ENCODE measurements at regions not wholly inside any gene's neighbourhood (a gene's known extent, or its start where the extent isn't known, plus 50 kb on each side); places are given as distances from the start of the nearest gene placed in this dataset.

DNA sequence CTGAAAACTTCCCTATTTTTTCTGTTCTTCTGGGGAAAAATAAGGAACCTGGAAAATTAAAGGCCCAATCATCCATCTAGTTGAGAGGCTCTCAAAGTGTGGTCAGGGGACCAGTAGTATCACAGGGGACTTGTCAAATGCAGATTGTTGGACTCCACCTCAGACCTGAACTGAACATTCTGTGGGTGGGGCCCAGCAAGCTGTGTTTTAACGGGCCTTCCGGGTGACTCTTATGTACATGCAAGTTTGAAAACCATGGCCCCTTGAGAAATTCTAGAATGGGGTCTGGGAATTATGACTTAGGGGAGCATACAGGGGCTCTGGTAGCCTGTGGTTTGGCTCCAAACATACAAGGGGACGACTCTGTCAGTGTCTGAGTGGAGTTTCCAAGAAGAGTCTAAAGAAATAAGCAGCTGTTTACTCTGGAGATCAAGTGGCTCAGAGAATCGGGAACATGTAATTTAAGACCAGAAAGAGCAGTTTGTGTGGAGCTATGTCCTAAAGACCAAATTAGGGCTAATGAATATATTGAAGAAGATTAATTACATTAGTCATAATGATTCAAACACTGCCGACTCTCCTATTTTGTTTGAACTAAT lies 177.4 kb downstream of the SLC28A3 start:
- Histone ChIP-seq H3K27ac (peak overlapping the region in 2 of 4 donors; percentile 4 to 53), H3K9me3 (no peaks in the 10 kb centered on the region), H3K27me3 (no peaks in the 10 kb centered on the region), H3K4me1 (peaks cover 12 to 23% of the 10 kb centered on the region in 2 donors), H3K4me3 (no peak overlapping the region), H3K36me3 (no peaks in the 10 kb centered on the region)
- intact Hi-C loops (cut with DNase I; ENCODE audit: low total_unique reads) = no loop called here
- no peak for DNase-seq
- ATAC-seq = peak; percentile 53 to 65
- TF ChIP-seq POLR2A (IDR thresholded peaks at IDR 0.05) = no peak
- in situ Hi-C loops (cut with MboI; ENCODE audit: low sequenced_read_pairs in 4 of 4) = no loop called here

DNA sequence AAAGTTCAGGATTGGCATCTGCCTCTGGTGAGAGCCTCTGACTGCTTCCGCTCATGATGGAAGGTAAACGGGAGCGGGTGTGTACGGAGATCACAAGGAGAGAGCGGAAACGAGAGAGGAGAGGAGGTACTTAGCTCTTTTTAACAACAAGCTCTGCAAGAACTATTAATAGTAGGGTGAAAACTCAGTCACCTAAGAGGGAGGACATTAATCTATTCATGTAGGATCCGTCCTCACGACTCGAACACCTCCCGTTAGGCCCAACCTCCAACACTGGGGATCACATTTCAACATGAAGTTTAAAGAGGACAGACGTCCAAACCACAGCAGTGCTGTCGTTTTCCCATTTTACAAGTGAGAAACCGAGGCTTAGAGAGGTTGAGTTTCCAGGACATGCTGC lies 173.7 kb downstream of the SLC28A3 start:
- peaks cover 30 to 33% of the 10 kb centered on the region in 2 donors for H3K4me1 ChIP-seq
- DNase-seq (peak; percentile 61 to 68), ATAC-seq (peak; percentile 82 to 85)
- in situ Hi-C loops (cut with MboI; ENCODE audit: low sequenced_read_pairs in 4 of 4) = no loop called here
- peak overlapping the region; percentile 70 to 84 (median 78) for H3K27ac ChIP-seq
- no peaks in the 10 kb centered on the region for H3K27me3 ChIP-seq
- intact Hi-C loops (cut with DNase I; ENCODE audit: low total_unique reads) = loop anchor here (1.0 kb wide), 1 partner anchor 187 kb away; the partner anchor contains the start of genes HNRNPK and RMI1
- no peaks in the 10 kb centered on the region for H3K36me3 ChIP-seq
- no peaks in the 10 kb centered on the region for H3K9me3 ChIP-seq
- TF ChIP-seq POLR2A (IDR thresholded peaks at IDR 0.05) = peak in 1 of 2 donors; percentile 33
- TF ChIP-seq, protein P1, sequence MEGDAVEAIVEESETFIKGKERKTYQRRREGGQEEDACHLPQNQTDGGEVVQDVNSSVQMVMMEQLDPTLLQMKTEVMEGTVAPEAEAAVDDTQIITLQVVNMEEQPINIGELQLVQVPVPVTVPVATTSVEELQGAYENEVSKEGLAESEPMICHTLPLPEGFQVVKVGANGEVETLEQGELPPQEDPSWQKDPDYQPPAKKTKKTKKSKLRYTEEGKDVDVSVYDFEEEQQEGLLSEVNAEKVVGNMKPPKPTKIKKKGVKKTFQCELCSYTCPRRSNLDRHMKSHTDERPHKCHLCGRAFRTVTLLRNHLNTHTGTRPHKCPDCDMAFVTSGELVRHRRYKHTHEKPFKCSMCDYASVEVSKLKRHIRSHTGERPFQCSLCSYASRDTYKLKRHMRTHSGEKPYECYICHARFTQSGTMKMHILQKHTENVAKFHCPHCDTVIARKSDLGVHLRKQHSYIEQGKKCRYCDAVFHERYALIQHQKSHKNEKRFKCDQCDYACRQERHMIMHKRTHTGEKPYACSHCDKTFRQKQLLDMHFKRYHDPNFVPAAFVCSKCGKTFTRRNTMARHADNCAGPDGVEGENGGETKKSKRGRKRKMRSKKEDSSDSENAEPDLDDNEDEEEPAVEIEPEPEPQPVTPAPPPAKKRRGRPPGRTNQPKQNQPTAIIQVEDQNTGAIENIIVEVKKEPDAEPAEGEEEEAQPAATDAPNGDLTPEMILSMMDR (IDR thresholded peaks at IDR 0.05 in 4 of 5, conservative IDR thresholded peaks at IDR 0.05 in 1 of 5) = no peak
- H3K4me3 ChIP-seq = peak overlapping the region in 2 of 4 donors; percentile 15 to 32

DNA sequence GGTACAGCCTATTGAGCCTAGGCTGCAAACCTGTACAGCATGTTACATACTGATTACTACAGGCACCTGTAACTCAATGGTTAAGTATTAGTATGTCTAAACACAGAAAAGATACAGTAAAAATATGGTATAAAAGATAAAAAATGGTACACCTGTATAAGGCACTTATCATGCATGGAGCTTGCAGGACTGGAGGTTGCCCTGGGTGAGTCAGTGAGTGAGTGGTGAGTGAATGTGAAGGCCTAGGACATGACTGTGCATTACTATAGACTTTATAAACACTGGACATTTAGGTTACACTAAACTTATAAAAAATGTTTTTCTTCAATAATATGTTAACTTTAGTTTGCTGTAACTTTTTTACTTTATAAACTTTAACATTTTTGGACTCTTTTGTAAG lies 171.3 kb downstream of the SLC28A3 start:
- intact Hi-C loops (cut with DNase I; ENCODE audit: low total_unique reads) = no loop called here
- Histone ChIP-seq H3K4me3 (no peak overlapping the region), H3K27ac (no peak overlapping the region), H3K27me3 (no peaks in the 10 kb centered on the region), H3K9me3 (no peaks in the 10 kb centered on the region), H3K36me3 (no peaks in the 10 kb centered on the region), H3K4me1 (peaks cover 18 to 23% of the 10 kb centered on the region in 2 donors)
- DNase-seq (no peak), ATAC-seq (no peak)
- in situ Hi-C loops (cut with MboI; ENCODE audit: low sequenced_read_pairs in 4 of 4) = no loop called here
- TF ChIP-seq POLR2A (IDR thresholded peaks at IDR 0.05) = no peak
- TF ChIP-seq, protein P1 (IDR thresholded peaks at IDR 0.05 in 4 of 5, conservative IDR thresholded peaks at IDR 0.05 in 1 of 5) = no peak

- Histone ChIP-seq H3K27ac (peak overlapping the region; percentile 65 to 75 (median 68)), H3K4me1 (peaks cover 18 to 20% of the 10 kb centered on the region in 2 donors), H3K4me3 (no peak overlapping the region), H3K36me3 (no peaks in the 10 kb centered on the region), H3K9me3 (no peaks in the 10 kb centered on the region), H3K27me3 (no peaks in the 10 kb centered on the region)
- no peak for TF ChIP-seq POLR2A (IDR thresholded peaks at IDR 0.05)
- TF ChIP-seq, protein P1 (IDR thresholded peaks at IDR 0.05 in 4 of 5, conservative IDR thresholded peaks at IDR 0.05 in 1 of 5) = peak in 2 of 5 experiments; percentile 7 to 25
- in situ Hi-C loops (cut with MboI; ENCODE audit: low sequenced_read_pairs in 4 of 4) (loop anchor here (5.0 to 10.0 kb wide), 3 partner anchors 226 to 236 kb away; no protein-coding TSS in a partner anchor), intact Hi-C loops (cut with DNase I; ENCODE audit: low total_unique reads) (loop anchor here (5.0 kb wide), 3 partner anchors 33 to 248 kb away; partner anchors contain the start of gene KIF27)
- ATAC-seq (peak; percentile 77 to 78), DNase-seq (peak; percentile 82 to 90)
Measured at GRCh38 chr9:84170521-84171141, 169.9 kb downstream of the SLC28A3 start.

DNA sequence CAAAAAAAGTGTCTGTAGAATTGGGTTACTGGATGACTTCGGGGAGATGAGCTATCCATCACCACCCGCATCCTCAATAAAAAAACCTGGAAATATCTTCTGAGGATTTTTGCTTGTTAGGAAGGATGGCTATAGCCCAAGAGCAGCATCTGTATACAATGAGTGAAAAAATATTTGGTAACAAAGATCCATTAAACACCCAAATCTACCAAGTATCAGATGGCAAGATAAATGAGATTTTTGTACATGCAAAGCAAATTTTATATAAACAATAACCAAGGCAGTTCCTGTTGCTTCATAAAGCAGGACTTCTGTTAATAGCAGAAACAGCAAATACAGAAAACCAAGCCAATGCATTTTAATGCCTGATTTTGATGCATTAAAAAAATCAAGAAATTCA lies 166.6 kb downstream of the SLC28A3 start:
- TF ChIP-seq, protein P1 (IDR thresholded peaks at IDR 0.05 in 4 of 5, conservative IDR thresholded peaks at IDR 0.05 in 1 of 5) = no peak
- TF ChIP-seq POLR2A (IDR thresholded peaks at IDR 0.05) = no peak
- Histone ChIP-seq H3K36me3 (no peaks in the 10 kb centered on the region), H3K4me1 (peaks cover 11 to 18% of the 10 kb centered on the region in 2 donors), H3K9me3 (no peaks in the 10 kb centered on the region), H3K4me3 (no peak overlapping the region), H3K27me3 (no peaks in the 10 kb centered on the region), H3K27ac (no peak overlapping the region)
- ATAC-seq (no peak), DNase-seq (no peak)
- in situ Hi-C loops (cut with MboI; ENCODE audit: low sequenced_read_pairs in 4 of 4) (loop anchor here (5.0 to 10.0 kb wide), 3 partner anchors 229 to 239 kb away; no protein-coding TSS in a partner anchor), intact Hi-C loops (cut with DNase I; ENCODE audit: low total_unique reads) (loop anchor here (1.0 to 5.0 kb wide), 4 partner anchors 37 to 252 kb away; partner anchors contain the start of gene KIF27)

All from gastrocnemius medialis (tissue), 4 donors.